Cerebellar nuclear complex (tissue), 1 donor: ENCODE measurements at regions not wholly inside any gene's neighbourhood (a gene's known extent, or its start where the extent isn't known, plus 50 kb on each side); places are given as distances from the start of the nearest gene placed in this dataset.
"Not testable (repeated sequence)": the region's sequence is repeated elsewhere in the genome, so short reads cannot be mapped to it uniquely, and the experiment has no call there.

Experiments used
- DNase-seq, 2 experiments: peaks; one replicate each; lab custom pipeline; 2025; lab: John Stamatoyannopoulos, UW

DNA sequence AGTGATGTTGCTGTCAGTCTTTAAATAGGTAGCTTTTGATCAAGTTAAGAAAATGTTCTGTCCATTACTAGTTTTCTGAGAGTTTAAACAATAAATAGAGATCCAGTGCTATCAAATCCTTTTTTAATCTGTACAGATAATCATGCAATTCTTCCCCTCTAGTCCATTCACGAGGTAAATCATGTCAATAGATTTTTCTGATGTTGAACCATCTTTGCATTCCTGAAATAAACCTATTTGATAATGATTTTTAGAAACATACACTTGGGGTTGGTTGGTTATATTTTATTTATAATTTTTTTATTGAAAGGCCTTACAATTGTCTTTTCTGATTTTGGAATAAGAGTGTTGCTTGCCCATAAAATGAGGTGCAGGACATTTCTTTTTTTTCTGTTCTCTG lies 95.0 kb downstream of the FAM53A start:
- no peak for DNase-seq

DNA sequence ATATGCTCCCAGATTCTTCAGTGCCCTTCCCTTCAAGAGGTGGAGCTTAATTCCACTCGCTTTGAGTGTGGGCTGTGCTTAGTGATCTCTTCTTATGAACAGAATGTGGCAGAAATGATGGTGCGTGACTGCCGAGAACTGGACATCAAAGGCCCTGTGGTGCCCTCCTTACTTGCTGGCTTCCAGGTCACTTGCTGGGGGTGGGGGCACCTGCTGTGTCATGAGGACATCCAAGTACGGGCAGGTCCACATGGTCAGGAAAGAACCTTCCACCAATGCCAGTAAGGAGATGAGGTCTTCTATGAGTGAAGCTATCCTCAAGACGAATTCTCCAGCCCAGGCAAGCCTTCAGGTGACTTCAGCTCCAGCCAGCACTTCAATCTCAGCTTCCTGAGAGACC lies 95.8 kb downstream of the FAM53A start:
- no peak for DNase-seq

DNA sequence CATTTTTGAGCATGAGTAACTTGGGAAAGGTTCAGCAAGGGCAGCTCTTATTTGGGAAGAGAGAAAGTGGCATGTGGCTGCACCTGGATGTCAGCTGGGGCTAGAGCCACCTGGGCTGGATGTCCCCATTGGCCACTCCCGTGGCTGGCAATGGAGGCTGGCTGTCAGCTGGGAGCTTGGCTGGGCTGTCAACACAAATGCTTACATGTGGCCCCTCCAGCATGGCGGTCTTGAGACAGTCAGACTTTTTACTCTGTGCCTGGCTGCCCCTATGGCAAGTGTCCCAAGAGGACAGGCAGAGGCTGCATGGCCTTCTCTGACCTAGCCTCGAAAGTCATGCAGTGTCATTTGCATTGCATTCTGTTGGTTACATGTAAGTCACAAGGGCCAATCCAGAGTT lies 99.6 kb downstream of the FAM53A start:
- no peak for DNase-seq

DNA sequence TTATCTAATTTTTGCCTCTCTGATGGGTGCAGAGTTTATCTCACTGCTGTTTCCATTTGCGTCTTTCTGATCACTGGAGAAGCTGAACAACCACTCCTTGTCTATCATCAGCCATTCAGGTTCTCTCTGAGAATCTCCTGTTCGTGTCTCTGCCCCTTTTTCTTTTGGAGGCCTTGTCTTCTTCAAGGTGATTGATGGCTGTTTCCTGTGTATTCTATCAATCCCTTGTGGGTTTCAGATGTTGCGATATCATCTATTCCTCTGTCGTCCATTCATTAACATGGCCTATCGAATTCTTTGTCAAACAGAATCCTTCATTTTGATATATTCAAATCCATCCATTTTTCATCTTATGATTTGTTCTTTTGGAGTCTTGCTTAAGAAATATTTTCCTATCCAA lies 100.3 kb downstream of the FAM53A start:
- DNase-seq, result no peak

DNA sequence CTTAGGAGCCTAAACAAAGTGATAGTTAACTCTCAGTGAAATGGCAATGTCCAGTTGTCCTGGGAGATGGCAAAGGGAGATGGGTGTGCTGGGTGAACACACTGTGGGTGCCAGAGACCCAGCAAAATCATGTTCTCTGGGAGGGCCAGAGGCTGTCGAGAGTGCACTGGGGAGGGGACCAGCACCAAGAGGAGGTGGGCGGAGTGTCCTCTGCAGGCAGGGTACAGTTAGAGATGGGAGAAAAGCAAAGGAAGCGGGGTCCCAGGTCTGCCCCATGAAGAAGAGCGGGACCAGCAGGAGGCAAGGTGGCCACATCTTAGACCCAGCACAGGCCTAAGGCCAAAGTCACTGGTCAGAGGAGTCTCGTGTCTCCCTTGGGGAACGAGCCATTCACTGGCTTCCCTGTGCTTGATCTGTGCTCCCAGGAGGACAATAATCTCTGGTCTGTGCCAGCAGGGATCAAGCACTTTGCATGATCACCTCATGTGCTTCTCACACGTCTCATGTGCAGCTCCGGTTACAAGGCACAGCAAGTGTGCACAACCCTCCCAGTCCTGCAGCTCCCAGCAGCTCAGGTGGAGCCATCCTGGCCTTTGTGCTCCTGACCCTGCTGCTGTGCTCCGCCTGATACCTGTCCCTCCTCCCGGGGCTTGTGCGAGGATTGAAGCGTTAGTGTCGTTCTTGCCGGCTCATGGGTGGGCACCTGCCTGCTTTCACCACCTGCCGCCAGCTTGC lies 100.9 kb downstream of the FAM53A start:
- DNase-seq, result no peak

DNA sequence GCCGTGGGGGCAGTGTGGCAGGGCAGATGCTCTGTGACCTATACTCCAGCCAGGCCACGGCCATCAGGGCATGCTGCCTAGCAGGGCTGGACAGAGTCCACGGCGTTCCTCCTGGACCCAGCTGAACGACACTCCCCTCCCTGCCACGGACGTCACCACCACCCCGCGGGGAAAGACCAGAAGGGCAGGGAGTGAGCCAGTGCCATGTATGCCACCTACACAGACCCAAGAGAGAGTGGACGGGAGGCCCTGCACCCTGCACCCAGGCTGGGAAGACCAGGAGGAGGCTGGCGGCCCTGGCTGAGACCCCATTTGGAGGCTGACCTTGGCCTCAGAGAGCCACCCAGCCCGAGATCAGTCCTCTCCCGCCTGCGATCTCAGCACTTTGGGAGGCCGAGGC lies 101.9 kb downstream of the FAM53A start:
- DNase-seq, result no peak

DNA sequence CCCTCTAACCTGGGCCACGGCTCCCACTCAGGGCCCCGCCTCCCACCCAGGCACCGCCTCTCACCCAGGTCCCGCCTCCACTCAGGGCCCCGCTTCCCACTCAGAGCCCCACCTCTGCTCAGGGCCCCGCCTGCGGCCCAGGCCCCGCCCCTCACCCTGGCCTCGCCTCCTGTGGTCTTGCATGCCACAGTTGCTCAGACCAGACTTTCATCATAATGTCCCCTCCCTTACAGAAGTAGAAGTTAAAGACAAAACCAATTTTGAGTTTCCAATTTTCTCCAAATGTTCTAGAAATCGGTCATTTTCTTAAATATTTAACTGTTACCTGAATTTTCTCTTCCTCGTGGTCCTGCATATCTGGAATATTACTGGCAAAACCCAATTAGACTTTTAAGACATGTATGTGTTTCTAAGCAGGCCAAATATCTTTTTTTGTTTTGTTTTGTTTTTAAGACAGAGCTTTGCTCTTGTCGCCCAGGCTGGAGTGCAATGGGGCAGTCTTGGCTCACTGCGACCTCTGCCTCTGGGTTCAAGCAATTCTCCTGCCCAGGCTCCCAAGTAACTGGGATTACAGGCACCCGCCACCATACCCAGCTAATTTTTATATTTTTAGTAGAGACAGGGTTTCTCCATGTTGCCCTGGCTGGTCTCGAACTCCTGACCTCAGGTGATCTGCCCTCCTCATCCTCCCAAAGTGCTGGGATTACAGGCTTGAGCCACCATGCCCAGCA lies 102.8 kb downstream of the FAM53A start:
- not testable (repeated sequence) for DNase-seq

DNA sequence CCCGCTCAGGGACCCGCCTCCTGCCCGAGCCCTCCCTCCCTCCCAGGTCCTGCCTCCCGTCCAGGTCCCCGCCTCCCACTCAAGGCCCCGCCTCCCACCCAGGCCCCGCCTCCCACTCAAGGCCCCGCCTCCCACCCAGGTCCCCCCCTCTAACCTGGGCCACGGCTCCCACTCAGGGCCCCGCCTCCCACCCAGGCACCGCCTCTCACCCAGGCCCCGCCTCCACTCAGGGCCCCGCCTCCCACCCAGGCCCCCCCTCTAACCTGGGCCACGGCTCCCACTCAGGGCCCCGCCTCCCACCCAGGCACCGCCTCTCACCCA lies 103.5 kb downstream of the FAM53A start:
- DNase-seq, result not testable (repeated sequence)

DNA sequence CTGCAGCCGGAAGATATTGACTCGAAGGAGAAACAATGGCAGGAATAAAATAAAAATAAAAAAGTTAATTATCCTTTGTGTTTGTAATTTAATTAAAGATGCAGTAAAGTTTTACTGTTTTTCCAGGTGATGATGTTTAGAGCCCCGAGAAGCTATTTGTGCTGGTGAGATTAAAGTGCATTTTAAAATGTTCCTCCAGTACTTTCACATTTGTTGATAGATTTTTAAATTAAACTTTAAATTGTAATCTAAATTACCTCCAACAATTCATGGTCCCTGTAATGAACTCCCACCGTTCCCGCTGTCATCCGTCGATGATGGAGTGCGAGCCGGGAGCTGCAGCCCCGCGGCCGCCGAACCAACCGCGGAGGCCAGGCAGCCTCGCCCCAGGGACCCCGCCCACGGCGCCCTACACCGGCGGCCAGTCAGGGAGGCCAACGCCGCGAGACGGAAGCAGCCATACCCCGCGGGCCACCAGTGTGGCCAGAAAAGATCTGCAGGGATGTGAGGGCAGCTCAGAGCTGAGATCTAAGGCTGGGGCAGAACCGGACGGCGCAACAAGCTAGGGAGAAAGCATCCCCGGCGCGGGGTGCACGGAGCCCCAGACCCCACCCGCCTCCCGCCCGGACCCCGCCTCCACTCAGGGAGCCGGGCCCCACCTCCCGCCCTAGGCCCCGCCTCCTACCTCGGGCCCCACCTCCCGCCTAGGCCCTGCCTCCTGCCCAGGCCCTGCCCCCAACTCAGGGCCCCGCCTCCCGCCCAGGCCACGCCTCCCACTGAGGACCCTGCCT lies 104.0 kb downstream of the FAM53A start:
- no peak for DNase-seq

DNA sequence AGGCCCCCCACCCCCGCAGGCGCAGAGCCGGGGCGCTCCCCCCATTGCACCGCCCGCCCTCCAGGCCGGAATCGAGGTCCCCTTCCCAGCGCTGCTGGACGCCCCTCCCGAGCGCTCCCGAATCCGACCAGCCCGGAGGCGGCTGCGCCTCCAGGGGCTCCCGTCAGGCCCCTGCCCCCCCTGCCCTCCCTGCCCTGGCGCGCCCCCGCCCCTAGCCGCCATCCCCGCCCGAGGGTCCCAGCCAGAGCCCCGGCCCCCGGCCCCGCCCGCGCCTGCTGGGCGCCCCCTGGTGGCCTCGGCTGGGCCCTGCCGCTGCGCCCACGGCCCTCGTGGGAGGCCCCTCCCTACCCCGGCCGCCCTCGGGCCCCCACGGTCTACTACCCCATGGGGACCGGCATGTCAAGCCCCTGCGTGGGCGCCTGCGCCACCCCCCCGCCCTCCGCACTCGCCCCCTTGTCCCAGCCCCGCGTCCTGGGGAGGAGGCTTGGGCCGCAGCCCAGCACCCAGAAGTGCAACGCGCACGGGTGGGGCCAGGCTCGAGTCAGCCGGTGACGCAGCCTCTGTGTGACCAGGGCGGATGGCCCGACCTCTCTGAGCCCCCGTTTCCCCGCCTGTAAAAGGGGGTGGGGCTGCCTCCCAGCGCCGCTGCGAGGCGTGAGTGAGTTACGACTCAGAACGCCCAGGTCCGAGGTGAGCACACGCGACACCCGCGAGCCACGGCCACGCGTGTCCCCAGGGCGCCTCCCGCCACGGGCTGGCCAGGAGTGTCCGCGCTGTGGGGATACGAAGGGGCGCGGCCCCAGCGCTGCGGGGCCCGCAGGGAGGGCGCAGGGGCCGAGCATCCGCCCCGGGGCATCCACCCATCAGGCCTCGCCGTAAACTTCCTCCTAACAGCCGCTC lies 104.9 kb downstream of the FAM53A start:
- no peak for DNase-seq

DNA sequence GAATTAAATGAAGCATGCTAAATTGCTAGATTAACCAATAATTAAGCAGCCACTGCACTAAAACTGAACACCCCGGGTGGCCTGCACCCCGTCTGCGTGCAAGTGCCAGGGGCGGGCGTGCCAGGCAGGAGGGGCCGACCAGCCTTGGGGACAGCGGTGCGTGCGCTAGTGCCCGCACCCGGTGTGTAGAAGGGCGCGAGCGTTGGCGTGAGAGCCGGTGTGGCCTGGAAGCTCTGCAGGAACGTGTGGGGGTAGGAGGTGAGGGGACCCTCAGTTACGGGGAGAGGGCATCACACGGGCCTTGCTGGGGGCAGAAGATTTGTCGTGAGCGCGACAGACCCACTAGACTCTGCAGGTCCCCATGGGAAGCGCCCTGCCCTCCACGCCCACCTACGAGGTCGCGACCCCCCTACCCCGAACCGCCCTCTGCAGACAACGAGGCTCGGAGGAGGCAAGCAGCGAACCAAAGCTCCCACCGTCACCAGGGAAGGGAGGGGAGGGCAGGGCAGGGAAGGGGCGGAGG lies 105.8 kb downstream of the FAM53A start:
- DNase-seq, result no peak

DNA sequence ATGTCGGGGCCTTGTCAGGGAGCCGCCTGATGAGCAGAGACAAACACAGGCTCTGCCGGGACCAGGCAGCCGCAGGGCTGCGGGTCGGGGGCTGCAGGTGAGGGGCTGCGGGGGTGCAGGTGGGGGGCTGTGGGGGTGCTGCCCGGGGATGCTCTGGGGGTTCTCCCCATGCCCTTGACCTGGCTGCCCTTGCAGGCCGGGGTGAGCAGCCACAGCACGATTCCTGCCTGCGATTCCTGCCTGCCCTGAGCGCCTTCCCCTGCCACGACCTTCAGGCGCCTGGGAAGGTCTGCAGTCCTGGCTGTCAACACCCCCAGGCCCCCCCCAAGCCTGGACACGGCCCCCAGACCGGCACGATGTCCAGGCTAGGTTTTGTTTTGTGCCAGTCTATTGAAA lies 106.3 kb downstream of the FAM53A start:
- DNase-seq, result no peak

DNA sequence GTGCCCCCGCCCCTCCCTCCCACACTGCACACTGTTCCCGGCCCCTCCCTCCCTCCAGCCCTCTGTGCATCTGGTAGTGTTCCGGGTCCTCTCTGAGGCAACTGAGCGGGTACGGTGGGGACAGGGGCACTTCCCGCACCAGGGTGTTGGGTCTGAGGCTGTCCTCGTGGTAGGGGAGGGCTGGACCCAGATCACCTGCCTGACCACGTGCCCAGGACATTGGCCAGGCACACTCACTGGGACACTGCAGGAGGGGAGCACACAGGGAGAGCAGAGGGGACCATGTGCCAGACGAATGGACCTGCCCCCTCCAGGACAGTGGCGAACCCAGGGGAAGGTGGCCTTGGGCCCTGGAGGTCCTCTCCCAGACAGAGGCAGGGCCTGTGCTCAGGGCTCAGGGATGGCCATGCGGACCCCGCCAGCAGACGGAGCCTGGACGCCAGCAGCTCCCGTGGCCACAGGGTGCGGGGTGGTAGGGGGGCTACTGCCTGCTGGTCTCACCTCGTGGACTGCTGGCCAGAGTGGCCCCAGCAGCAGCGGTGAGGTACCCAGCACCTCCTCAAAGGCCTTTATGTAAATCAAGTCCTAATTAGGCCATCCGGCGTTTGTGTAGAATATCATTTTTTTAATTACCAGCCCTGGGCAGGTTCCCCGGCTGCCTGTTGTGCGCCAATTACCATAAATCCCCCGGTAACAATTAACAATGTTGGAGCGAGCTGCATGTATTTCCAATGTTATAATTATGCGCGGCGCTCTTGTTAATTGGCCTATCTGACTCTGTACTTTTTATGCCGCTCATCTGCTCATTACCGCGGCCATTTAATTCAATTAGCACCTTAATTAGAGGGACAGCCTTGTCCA lies 106.9 kb downstream of the FAM53A start:
- DNase-seq, result no peak

DNA sequence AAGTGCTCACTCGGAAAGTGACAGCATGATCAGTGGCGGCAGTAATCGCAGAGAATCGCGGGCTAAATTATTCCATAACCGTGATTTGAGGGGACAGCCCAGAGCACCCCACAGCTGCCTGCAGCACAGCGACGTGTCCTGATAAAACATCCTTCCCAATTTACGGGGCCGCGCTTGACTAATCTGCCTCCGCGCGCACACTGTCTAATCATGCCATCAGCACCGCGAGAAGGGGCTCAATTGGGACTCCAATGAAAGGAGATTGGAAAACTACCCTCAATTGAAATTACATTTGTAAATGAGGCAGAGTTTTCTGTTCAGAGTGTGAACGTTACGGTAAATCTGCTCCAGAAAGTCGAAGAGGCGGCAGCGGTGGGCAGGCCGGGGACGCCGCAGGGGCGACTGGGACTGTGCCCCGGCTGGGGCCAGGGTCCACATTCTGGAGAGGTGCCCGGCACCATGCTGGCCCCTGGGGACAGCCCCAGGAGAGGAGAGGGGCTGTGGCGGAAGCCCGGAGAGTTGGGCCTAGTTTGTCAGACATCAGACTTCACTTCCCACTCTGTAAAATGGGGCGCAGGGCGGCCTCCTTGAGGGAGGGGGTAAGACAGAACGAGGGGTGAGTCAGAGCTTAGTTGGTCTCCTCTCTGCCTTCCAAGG lies 107.7 kb downstream of the FAM53A start:
- DNase-seq, result no peak

DNA sequence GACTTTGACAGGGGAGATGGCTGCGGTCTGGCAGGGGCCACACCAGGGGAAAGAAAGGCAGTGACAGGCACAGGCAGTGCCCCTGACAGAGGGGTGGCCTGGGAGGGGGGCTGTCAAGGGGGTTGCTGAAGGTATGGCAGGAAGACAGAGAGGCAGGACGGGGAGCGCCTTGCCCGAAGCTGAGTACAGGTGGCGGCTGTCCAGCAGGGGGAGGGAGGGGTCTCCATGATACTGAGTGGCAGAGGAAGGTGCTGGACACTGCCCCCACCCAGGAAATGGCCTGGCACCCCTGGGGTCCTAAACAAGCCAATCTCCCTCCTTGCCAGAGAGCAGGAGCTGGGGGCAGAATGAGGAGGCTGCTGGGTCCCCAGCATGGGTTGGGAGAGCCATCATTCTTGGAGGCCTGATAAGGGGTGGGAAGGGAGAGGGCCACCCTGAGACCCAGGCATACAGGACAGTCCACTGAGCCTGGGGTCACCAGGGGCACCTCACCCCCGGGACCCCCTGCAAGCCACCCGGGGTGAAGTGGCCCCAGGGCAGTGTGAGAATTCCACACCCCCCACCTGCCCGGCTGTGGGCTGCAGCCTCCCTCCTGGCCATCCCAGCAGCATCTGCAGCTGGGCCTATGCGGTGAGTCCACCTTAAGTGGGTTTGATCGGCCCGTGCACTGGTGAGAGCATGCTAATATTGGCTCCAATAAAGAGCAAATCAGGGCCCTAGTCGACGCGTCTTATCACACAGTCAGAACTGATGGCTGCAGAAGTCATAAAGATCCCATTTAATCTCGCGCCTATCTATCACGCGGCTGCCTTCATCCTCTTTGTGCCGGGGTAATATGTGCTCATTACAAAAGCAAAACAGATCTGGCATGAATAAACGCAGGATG lies 108.5 kb downstream of the FAM53A start:
- no peak for DNase-seq

DNA sequence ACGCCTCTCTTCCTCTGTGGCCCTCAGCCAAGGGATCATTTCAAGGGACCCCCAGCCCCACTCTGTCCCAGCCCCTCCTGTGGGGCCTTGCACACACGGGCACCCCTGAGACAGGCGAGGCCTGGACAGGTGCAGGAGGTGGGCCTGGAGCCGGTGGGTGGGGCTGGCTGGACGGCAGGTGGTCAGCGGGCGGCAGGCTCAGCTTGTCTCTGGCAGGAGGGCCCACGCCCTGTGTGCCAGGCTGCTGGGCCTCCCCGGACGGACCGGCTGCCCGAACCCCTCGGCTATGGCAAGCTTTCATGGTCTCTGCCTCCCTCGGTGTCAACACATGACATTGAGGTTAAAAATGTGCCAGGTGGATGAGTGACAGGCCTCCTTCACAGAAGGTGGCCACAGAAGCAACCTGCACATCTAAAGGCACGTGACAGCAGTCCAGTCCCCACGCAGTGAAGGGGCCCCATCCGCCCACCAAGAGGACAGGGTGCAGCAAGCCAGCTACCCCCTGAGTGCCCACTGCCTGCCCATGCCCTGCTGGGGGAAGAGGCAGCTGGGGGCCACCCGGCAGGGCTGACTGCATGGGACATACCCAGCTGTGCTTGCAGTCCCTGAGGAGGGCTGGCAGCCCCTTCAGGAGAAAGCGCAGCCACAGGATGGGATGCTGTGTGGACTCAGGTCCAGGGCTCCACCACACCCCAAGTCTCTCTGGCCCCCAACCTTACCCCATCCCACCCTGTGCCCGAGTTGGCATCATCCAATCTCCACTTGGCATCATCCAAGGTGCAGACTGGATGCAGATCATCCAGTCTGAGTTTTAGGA lies 109.3 kb downstream of the FAM53A start:
- DNase-seq, result no peak

DNA sequence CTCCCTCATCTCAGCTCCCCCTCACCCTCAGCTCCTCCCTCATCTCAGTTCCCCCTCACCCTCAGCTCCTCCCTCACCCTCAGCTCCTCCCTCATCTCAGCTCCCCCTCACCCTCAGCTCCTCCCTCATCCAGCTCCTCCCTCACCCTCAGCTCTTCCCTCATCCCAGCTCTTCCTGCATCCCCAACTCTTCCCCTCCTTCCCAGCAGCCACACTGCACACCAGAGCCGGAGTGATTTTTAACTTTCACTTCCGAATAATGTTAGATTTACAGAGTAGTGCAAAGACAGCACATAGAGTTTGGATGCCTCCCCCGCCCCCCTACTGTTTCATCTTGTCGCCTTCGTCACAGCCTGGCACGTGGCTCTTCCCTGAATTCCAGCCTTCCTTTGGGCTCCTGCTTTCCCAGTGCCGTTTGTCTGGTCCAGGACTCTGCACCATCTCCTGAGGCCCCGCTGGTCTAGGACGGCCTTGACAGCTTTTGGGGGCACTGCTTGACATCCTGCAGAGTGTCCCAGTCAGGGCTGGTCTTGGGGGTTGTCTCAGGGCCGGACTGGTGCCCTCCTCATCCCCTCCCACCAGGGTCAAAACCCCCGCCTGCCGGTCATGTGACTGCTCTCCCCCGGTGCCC lies 110.2 kb downstream of the FAM53A start:
- DNase-seq, result no peak
